Liver (tissue), 7 donors: ENCODE measurements at regions not wholly inside any gene's neighbourhood (a gene's known extent, or its start where the extent isn't known, plus 50 kb on each side); places are given as distances from the start of the nearest gene placed in this dataset.

Experiments
- DNase-seq: peaks from one replicate; pipeline ENCODE4 v3.0.0-alpha.2; 2017; ENCODE audit warnings: low spot score
- H3K27ac ChIP-seq, 2 donors: one replicate each; pipeline ENCODE4 v1.7.0; 2013; ENCODE audit warnings: inconsistent platforms in 2 of 2, low read length in 2 of 2, control low read depth in 1 of 2, low read depth in 1 of 2, mild to moderate bottlenecking in 1 of 2
- H3K27me3 ChIP-seq, 4 donors: one replicate each; pipeline versions ENCODE4 v1.6.1 to v1.7.0; 2013; ENCODE audit warnings: low read length in 3 of 4, inconsistent platforms in 1 of 4, mild to moderate bottlenecking in 1 of 4, moderate library complexity in 1 of 4; ENCODE audit not compliant: control insufficient read depth in 4 of 4, insufficient read depth in 4 of 4
- H3K36me3 ChIP-seq, 4 donors: one replicate each; pipeline versions ENCODE4 v1.6.1 to v1.7.0; 2013; ENCODE audit warnings: low read length in 3 of 4, mild to moderate bottlenecking in 3 of 4, low read depth in 1 of 4, moderate library complexity in 1 of 4; ENCODE audit not compliant: control insufficient read depth in 4 of 4, insufficient read depth in 3 of 4
- H3K4me1 ChIP-seq, 4 donors: one replicate each; pipeline versions ENCODE4 v1.6.1 to v1.7.0; 2013; ENCODE audit warnings: low read length in 3 of 4, mild to moderate bottlenecking in 3 of 4, moderate library complexity in 1 of 4; ENCODE audit not compliant: control insufficient read depth in 4 of 4, insufficient read depth in 4 of 4
- H3K4me3 ChIP-seq, 3 donors: one replicate each; pipeline versions ENCODE4 v1.6.1 to v1.7.0; 2013; ENCODE audit warnings: low read length in 3 of 3, control low read depth in 1 of 3, low read depth in 1 of 3, mild to moderate bottlenecking in 1 of 3
- H3K9ac ChIP-seq, 2 donors: one replicate each; pipeline ENCODE4 v1.7.0; 2013; ENCODE audit warnings: low read length in 2 of 2, mild to moderate bottlenecking in 2 of 2, moderate library complexity in 2 of 2, control low read depth in 1 of 2, low read depth in 1 of 2
- H3K9me3 ChIP-seq, 4 donors: one replicate each; pipeline versions ENCODE4 v1.6.1 to v1.7.0; 2013; ENCODE audit warnings: low read length in 3 of 4; ENCODE audit not compliant: control insufficient read depth in 4 of 4
- EGR1 ChIP-seq, 2 donors: IDR thresholded peaks; 2 replicates each; pipeline ENCODE4 v1.6.1; 2016 to 2018; ENCODE audit warnings: antibody characterized with exemption in 2 of 2, low read depth in 2 of 2
- FOXA1 ChIP-seq: IDR thresholded peaks from 2 replicates; pipeline ENCODE4 v1.6.1; 2016; ENCODE audit warnings: antibody characterized with exemption
- GABPA ChIP-seq, 2 donors: IDR thresholded peaks in 1 of 2; conservative IDR thresholded peaks in 1 of 2; 2 replicates each; pipeline ENCODE4 v1.6.1; 2016; ENCODE audit warnings: antibody characterized with exemption in 2 of 2, mild to moderate bottlenecking in 1 of 2, moderate library complexity in 1 of 2
- HNF4A ChIP-seq, 2 donors: conservative IDR thresholded peaks; 2 replicates each; pipeline ENCODE4 v1.6.1; 2016; ENCODE audit warnings: antibody characterized with exemption in 2 of 2, mild to moderate bottlenecking in 2 of 2
- MAX ChIP-seq: IDR thresholded peaks from 2 replicates; pipeline ENCODE4 v1.6.1; 2016; ENCODE audit warnings: antibody characterized with exemption
- NR2F2 ChIP-seq: IDR thresholded peaks from 2 replicates; pipeline ENCODE4 v1.6.1; 2016; ENCODE audit warnings: antibody characterized with exemption
- RAD21 ChIP-seq, 2 donors: IDR thresholded peaks; 2 replicates each; pipeline ENCODE4 v1.6.1; 2016; ENCODE audit warnings: antibody characterized with exemption in 2 of 2, mild to moderate bottlenecking in 2 of 2
- RXRA ChIP-seq, 2 donors: IDR thresholded peaks; 2 replicates each; pipeline ENCODE4 v1.6.1; 2017 to 2018; ENCODE audit warnings: antibody characterized with exemption in 2 of 2, mild to moderate bottlenecking in 1 of 2
- SP1 ChIP-seq: IDR thresholded peaks from 2 replicates; pipeline ENCODE4 v1.6.1; 2018; ENCODE audit warnings: antibody characterized with exemption, mild to moderate bottlenecking
- YY1 ChIP-seq: IDR thresholded peaks from 2 replicates; pipeline ENCODE4 v1.6.1; 2016; ENCODE audit warnings: antibody characterized with exemption, mild to moderate bottlenecking
- WGBS: extraction: QIAGEN DNeasy Blood & Tissue Kit; methylation state at CpG from one replicate; pipeline ENCODE4 v1.1.7; 2013; 5-methylcytosine and 5-hydroxymethylcytosine counted together
- TF ChIP-seq, protein P1 (sequence below): IDR thresholded peaks from 2 replicates; pipeline ENCODE4 v1.6.1; 2016; ENCODE audit warnings: antibody characterized with exemption
- TF ChIP-seq, protein P2 (sequence below): IDR thresholded peaks from 2 replicates; pipeline ENCODE4 v1.6.1; 2016; ENCODE audit warnings: antibody characterized with exemption, mild to moderate bottlenecking
- donor health status: healthy.
- donor health status: healthy.
- donor health status: healthy.
- donor health status: healthy.

DNA sequence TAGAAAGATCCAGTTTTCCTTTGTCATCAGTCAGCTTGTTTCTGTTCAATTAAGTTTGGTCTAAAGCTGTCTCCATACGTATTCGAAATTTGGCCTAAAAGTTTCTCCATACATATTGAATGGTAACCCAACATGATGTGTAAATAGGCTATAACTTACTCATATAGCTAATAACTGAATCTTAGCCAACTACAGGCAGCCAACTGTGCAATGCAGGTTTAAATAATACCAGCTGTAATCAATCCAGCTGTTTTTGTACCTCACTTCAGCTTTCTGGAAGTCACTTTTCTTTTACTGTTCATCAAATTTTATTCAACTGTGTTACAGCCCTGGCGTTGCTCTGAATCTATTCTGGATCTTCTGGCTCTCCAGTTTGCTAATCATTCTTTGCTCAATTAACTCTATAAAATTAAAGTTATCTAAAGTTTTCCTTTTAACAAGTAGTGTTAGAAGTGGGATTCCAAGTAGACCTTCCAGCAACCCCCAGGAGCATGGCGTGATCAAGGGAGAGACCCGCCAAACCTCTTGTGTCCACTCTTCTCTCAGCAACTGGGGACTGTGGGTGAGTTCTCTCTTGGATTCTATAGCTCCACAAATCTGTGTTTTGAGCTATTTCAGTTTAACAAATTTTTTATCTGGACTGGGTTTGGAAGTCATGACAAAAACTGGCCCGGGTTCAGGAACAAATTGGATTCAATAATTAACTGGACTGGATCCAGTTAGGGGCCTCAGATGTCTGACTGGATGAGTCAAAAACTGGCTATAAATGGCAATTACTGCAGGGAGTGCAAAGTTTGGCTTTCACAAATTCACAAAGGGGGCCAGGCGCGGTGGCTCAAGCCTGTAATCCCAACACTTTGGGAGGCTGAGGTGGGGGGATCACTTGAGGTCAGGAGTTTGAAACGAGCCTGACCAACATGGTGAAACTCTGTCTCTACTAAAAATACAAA, 329.7 kb upstream of the ST6GAL2 start (continued):
- TF ChIP-seq, protein P1, sequence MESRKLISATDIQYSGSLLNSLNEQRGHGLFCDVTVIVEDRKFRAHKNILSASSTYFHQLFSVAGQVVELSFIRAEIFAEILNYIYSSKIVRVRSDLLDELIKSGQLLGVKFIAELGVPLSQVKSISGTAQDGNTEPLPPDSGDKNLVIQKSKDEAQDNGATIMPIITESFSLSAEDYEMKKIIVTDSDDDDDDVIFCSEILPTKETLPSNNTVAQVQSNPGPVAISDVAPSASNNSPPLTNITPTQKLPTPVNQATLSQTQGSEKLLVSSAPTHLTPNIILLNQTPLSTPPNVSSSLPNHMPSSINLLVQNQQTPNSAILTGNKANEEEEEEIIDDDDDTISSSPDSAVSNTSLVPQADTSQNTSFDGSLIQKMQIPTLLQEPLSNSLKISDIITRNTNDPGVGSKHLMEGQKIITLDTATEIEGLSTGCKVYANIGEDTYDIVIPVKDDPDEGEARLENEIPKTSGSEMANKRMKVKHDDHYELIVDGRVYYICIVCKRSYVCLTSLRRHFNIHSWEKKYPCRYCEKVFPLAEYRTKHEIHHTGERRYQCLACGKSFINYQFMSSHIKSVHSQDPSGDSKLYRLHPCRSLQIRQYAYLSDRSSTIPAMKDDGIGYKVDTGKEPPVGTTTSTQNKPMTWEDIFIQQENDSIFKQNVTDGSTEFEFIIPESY: no peak
- TF ChIP-seq HNF4A (conservative IDR thresholded peaks at IDR 0.05): no peak

DNA sequence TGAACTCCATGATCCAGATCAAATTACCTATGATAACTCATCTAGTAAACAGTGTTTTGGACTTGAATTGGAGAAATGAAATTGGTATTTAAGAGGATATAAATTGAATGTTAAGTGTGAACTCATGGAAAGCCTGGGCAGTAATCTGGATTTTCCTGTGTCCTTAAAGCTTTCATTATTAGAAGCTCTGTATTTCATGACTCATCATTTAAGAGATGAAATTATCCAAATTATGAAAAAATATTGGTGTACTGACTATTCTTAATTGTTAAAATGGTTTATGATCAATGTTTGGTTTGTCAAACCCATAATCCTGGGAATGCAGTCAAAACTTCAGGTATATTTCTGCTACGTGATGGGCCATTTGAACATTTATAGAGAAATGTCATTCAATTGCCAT, 332.2 kb upstream of the ST6GAL2 start:
- no peaks in the 10 kb centered on the region for H3K27me3 ChIP-seq
- no peak overlapping the region for H3K27ac ChIP-seq
- TF ChIP-seq SP1 (no peak), EGR1 (IDR thresholded peaks at IDR 0.05; ENCODE audit: low read depth in 2 of 2) (no peak), RAD21 (IDR thresholded peaks at IDR 0.05) (no peak), MAX (no peak), RXRA (IDR thresholded peaks at IDR 0.05) (no peak), GABPA (IDR thresholded peaks at IDR 0.05 in 1 of 2, conservative IDR thresholded peaks at IDR 0.05 in 1 of 2) (no peak), FOXA1 (no peak), NR2F2 (no peak), YY1 (no peak), HNF4A (conservative IDR thresholded peaks at IDR 0.05) (no peak)
- TF ChIP-seq, protein P1: no peak
- TF ChIP-seq, protein P2, sequence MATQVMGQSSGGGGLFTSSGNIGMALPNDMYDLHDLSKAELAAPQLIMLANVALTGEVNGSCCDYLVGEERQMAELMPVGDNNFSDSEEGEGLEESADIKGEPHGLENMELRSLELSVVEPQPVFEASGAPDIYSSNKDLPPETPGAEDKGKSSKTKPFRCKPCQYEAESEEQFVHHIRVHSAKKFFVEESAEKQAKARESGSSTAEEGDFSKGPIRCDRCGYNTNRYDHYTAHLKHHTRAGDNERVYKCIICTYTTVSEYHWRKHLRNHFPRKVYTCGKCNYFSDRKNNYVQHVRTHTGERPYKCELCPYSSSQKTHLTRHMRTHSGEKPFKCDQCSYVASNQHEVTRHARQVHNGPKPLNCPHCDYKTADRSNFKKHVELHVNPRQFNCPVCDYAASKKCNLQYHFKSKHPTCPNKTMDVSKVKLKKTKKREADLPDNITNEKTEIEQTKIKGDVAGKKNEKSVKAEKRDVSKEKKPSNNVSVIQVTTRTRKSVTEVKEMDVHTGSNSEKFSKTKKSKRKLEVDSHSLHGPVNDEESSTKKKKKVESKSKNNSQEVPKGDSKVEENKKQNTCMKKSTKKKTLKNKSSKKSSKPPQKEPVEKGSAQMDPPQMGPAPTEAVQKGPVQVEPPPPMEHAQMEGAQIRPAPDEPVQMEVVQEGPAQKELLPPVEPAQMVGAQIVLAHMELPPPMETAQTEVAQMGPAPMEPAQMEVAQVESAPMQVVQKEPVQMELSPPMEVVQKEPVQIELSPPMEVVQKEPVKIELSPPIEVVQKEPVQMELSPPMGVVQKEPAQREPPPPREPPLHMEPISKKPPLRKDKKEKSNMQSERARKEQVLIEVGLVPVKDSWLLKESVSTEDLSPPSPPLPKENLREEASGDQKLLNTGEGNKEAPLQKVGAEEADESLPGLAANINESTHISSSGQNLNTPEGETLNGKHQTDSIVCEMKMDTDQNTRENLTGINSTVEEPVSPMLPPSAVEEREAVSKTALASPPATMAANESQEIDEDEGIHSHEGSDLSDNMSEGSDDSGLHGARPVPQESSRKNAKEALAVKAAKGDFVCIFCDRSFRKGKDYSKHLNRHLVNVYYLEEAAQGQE: no peak
- WGBS: 82% methylated on average over 1 of the region's 1 CpG
- no peaks in the 10 kb centered on the region for H3K9me3 ChIP-seq
- DNase-seq: no peak
- no peaks in the 10 kb centered on the region for H3K36me3 ChIP-seq
- no peak overlapping the region for H3K9ac ChIP-seq
- no peaks in the 10 kb centered on the region for H3K4me1 ChIP-seq
- no peak overlapping the region for H3K4me3 ChIP-seq
